Activated CD8-positive, alpha-beta memory T cell treated with anti-CD3 and anti-CD28 coated beads, Interleukin-2, amount 50 U/mL, for 24 hours (primary cell): ENCODE measurements at regions not wholly inside any gene's neighbourhood (a gene's known extent, or its start where the extent isn't known, plus 50 kb on each side); places are given as distances from the start of the nearest gene placed in this dataset.

Experiments
- DNase-seq: peaks from one replicate; pipeline ENCODE4 v3.0.0-alpha.2; 2020; ENCODE audit errors: extremely low read depth

DNA sequence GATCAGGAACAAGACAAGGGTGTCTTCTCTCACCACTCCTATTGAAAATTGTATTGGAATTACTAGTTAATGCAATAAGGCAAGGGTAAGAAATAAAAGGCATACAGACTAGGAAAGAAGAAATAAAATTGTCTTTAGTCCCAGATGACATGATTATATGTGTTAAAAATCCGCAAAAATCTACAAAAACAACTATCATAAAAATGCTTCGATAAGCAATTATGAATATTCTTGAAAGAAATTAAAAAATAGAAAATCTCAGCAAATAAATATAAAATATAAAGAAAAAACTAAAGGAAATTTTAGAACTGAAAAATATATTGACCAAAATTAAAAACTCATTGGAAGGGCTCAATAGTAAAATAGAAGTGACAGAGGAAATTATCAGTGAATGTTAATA, 243.3 kb downstream of the ZNF674 start:
- no peak for DNase-seq

DNA sequence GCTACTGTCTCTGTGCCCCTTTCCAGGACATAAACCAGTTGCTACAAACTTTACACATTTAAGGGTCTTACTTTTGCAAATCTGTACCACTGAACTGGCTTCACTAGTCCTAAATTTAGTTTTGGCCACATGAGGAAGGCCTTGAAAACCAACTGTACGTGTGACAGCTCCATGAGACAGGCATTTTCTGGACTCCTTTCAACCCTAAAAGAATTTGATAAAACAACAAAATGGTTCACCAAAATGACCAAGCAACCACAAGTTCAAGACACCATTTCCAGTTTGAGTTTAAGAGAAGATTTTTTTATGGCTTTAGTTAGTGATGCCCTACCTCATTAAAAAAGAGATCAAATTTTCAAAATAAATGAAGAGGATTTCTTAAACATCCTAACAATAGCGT, 246.4 kb downstream of the ZNF674 start:
- DNase-seq: no peak

DNA sequence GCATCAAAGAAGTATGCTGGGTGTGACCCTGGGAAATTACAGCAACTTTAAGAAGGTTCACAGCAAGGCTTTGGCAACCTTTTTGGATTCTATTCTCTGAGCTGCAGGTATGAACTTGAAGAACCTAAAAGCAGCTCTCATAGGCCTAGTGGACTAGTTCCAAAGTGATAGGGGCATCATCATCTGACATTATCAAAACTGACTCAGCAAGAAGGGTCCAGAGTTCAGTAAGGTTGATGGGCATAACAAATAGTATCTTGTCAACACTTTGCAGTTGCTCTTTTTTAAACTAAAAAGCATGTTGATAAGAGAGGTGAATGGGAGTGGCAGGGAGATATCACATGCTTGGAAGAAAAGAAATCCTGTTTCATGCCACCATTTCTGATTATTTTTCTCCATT, 249.3 kb downstream of the ZNF674 start:
- no peak for DNase-seq

DNA sequence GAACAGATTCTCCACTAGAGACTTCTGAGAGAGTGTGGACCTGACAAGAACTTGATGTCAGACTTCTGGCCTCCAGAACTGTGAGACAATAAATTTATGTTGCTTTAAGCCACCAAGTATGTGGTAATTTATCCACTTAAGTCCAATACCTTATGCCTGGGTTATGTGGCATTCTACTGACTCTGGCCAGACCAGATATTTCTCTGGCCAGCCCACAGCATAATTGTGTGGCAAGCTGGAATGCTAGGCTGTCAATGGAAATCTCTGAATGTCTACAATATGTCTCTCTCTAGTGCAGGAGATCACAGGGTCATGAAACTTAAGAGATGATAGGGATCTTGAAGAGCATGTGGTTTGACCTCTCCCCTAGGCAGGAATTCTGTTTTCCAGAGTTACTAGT, 251.0 kb downstream of the ZNF674 start:
- no peak for DNase-seq

DNA sequence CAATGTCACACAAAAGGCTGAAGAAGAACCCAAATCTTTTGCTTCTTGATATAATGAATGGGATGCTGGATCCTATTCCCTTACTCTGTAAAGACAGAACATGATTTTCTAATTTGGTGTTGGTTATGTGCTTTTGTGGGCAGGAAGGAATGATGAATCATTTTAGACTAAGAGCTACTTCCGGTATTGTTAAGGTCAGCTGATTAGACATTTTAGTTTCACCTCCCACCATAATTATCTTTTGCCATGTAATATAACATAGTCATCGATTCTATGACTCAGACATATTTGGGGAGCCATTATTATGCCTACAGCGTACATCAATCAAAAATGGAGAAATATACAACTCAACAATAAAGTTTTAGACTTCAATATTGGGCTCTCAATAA, 265.3 kb downstream of the ZNF674 start:
- no peak for DNase-seq

DNA sequence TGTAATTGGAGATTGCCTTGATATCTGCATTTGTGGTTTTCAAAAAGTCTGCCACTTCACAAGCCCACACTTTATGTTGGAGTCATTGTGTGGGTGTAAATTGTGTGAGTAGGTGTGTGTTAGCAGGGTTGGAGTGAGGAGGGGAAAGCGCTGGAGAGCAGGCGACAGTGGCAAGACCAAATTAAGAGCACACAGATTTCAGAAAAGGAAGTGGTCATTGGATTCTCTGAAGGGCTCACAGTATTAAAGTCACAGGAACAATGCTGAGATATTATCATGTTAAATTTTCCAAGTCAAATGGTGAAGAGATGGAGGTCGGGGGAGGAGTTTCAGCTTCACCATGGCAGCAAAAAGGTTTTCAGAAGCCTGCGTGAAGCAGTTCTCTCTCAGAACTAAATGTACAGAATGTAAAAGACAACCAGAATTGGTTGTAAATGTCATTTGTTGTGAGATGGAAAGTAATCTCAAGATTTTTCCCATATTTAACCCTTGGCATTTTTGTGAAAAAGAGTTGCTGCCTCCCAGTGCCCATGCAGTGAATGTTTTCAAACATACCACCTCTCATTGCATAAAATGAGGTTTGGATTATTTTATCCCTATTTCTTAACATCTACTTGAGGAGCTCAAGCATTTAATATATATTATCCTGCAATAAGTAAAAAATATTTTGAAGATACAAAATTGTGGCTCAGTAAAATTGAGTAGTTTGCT, 265.9 kb downstream of the ZNF674 start:
- DNase-seq: no peak

DNA sequence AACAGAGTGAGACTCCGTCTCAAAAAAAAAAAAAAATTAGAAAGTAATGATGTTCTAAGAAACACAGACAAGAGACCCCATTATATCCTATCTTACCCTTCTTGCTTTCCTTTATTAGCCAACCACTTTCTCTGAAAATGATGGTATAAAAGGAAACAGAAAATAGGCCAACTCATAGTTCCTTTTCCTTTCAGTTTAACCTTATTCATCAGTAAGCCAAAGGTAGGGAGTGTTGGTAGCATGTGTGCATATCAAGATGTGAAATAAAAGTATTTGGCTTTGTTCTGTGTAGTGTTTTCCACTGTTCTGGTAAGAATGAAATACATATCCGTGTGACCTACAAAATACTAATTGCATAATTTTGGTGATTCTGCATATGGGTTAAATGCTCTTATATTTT, 266.6 kb downstream of the ZNF674 start:
- no peak for DNase-seq

DNA sequence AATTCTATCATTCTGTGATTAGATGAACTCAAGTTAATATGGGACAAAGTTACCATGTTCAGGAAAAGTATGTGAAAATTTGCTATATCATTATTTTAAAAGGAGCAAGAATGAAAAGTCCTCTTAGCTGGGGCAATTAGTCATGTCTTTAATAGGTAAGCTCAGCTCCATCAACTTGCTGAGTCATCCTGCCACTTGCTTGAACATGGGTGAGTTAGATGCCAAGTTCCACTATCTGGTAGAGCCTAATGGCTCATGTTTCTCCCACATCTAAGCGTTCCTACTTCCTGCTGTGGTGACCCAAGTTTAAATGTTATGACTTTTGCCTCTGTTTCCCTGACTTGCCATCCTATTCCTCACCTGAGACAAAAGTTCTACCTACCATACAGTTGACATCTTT, 276.8 kb downstream of the ZNF674 start:
- DNase-seq: no peak

DNA sequence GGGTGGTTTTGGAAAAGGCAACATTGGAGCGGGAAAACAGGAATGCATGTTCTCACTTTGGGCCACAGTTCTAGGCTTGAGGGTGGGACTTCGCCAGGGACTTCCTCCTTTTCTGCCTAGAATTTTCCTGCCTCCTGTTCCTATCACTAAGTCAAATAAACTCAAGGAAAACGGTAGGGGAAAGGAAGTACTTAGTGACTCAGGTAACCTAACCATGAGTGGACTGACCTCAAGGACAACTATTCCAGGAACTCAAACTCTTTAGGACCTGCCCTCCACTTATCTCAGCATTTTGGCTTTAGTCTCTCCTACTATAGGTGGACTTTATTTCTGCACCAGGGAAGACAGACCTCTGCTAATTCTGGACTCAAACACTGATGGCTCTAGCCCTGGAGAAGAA, 281.7 kb downstream of the ZNF674 start:
- no peak for DNase-seq

DNA sequence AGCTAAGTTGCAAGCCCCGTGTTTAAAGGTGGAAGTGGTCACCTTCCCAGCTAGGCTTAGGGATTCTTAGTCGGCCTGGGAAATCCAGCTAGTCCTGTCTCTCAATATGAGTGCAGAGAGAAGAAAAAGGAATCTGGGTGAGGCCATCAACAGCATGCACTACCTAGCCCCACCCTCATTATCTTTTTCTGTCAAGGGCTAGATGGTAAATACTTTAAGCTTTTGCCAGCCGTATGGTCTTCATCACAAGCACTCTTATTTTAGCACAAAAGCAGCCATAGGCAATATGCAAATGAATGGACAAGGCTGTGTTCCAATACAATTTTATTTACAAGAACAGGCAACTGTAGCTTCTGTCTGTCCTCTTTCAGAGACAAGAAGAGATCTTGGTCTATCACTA, 282.9 kb downstream of the ZNF674 start:
- no peak for DNase-seq

DNA sequence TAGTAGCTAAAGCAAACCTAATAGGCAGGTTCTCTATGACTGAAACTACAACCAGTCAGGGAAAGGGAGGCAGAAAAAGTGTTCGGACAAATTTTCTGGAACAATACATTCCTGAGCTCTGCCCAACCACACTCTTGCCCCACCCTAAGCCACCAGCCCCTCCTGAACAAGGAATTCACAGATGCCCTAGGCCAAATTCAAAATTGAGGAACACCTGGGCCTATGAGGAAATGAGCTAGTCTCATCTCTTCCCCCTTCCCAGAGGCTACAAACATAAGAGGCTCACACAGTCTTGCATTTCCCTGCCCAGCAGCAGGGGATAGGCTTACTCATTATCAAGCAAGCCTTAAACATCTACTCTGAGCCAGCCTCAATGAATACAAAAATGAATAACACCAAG, 284.7 kb downstream of the ZNF674 start:
- DNase-seq: no peak

DNA sequence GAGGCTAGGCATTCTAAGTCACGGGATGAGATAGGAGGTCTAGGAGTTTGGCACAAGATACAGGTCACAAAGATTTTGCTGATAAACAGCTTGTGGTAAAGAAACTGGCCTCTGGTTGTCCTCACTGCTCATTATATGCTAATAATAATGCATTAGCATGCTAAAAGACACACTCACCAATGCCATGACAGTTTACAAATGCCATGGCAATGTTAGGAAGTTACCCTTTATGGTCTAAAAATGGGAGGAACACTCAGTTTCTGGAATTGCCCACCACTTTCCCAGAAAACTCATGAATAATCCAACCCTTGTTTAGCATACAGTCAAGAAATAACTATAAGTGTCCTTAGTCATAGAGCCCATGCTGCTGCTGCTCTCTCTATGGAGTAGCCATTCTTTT, 286.9 kb downstream of the ZNF674 start:
- DNase-seq: no peak

DNA sequence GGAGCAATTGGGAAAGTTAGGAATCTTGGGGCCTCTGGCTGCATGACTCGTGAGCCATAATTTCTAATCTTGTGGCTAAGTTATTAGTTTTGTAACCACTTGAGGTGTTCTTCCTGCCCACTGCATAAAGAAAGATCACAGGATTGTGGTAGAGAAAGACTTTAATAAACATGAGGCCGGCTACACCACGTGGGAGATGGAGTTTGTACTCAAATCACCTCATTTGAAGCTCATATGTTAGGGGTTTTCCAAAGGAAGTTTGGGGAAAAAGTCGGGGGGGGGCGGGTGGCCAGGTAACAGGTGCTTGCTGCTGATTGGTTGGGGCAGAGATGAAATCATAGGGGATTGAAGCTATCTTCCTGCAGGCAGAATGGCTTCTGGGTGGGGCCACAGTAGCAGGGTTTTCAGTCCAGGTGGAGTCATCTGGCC, 287.8 kb downstream of the ZNF674 start:
- no peak for DNase-seq

DNA sequence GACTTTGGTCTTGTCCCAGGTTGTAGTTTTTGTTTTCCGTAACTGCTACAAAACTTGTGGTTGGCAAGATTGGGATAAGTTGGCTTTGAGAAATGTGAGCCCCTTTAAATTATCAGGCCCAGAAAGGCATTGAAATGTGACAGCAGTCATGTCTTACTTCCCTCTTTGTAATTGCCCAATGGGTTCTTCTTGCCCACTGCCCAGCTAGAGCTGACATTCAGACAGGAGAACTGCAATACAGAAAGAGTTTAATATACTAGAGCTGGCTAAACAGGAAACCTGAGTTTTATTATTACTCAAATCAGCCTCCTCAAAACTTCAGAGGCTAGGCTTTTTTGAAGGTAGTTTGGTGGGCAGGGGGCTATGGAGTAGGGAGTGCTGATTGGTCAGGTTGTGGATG, 288.3 kb downstream of the ZNF674 start:
- no peak for DNase-seq

DNA sequence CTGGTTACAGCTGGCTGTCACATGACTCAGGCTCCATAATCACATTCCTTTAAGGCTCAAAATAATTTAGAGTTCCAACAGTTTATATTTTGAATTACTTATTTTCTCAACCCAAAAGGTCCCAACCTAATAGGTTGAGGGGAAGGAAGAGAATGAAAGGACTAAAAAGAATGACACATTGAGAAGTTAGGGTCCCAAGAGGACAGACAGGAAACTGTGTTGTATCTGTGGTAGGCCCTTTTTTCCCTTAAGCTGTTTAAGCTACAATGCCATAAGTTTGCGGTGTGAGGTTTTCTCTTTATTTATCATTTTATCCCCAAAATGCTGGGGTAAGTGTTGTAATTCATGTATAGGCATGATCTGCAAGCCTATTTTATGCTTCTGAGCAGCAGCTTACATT, 290.2 kb downstream of the ZNF674 start:
- no peak for DNase-seq

DNA sequence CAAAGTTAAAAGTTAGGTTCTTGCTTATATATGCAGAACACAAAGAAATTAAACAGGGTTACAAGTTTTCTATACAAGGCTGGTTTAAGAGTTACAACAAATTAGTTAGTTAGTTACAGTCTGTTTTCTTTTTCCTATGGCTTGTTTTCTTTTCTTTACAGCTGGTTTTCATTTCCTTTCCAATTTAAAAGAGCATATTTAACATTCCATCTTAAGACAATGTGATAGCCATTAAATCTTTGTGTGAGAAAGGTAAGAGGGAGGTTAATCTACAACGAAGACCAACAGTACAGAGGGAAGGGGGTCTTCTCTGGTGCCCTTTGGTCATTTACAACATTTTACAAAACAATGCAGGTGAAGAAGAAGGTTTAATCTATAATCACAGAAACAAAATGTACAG, 290.6 kb downstream of the ZNF674 start:
- DNase-seq: no peak

DNA sequence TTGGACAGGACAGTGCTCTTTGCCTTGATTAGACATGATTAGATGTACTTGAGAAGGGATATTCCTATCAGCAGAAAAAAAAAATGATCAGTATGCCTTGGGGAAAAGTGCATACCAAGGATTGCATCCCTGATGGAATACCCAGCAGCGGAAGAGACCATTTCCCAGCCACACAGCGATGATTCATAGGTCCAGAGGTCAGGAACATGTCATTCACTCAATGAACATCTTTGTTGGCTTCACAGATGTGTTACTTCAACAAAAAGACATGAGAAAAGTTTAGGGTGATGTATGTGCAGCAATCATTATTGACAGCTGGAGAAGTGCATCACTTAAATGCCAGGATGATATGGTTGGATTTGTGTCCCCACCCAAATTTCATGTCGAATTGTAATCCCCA, 293.5 kb downstream of the ZNF674 start:
- DNase-seq: no peak

DNA sequence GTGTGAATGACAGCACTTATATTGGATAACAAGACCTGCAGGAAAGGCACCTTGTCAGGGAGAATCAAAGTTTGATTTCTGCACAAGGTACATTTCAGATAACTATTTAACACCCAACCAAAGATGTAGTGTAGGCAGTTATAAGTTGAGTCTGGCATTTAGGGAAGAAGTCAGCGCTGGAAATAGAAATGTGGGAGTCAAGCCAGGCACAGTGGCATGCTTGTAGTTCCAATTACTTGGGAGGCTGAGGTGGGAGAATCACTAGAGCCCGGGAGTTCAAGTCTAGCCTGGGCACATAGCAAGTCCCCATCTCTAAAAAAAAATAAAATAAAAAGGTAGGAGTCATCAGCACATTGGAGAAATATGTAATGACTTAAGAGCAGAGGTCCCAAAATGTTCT, 295.1 kb downstream of the ZNF674 start:
- DNase-seq: no peak

DNA sequence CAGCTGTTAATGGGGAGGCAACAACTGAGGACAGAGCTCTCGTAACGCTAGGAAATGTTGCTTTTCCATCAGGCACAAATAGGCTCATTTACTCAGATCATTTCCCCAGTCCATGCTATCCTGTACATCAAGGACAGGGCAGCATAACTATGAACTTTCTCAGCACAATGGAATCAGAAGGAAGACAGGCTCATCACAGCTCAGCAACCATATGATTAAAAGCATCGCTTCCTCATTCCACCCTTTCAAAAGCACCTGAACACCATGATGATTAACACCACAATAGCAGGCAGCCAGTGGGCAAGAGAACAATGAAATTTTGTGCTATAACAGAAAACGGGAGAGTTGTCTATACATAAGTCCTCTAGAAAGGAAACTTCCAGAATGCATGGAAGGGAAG, 297.8 kb downstream of the ZNF674 start:
- DNase-seq: no peak

DNA sequence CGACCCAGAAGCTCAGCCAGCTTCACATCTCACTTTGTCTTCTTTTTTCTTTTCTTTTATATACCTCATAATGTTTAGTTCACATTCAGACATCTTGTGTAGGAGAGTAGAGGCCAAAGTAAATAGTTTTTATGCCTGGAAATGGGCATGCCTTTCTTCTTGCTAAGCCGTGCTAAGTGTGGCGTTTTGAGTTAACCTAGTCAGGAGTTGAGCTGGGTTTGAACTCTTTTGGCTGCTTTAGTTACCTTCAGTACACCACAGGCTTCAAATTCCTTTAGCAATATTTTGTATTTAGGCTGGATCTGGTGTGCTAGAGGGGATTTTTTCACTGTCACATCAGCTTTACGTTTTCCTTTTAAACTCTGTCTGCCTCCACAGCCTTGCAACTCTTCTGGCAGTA, 300.8 kb downstream of the ZNF674 start:
- DNase-seq: no peak

DNA sequence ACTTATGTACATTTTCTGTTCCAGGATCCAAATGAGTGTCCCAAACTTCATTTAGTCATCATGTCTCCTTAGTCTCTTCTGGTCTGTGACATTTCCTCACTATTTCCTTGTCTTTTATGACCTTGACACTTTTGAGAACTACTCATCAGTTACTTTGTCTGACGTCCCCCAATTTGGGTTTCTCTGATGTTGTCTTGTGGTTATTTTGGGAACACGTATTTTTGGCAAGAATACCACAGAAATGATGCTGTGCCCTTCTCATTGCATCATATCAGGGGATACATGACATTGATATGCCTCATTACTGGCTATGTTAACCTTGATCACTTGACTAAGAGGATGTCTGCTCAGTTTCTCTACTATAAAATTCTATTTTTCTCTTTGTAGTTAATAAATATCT, 308.8 kb downstream of the ZNF674 start:
- DNase-seq: no peak

DNA sequence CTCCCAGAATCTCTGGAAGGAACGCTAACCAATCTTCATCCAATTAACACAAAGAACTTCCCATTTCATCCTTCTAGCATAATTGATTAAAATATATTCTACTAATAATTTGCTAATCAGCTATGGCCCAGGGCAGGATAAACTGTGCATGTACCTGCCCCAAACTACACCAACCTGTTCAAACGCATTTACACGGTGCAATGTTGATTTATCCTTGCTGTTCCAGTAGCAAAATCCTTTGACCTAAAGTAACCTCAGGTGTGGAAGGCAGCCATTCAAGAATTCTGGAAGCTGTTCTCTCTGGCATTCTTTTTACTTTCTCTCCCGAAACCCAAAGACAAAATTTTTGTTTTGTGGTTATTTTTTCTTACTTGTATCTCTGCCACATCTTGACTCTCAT, 309.4 kb downstream of the ZNF674 start:
- DNase-seq: no peak

DNA sequence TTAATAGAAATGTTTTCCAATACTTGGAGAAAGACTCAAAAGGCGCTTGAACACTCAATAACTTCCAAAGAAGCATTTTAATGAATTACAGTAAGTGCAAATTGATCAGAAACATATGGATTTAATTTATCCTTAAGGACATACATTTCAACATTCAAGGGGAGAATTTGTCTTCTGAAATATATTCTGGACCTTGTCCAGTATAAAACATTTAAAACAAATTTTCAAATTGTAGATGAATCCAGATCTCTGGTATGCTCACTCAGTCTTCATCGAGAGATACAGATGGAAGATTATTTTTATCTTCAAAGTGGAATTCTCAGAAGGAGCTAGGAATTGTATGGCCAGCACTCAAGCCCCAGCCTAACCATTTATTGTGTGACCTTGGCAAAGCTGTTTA, 310.4 kb downstream of the ZNF674 start:
- no peak for DNase-seq

DNA sequence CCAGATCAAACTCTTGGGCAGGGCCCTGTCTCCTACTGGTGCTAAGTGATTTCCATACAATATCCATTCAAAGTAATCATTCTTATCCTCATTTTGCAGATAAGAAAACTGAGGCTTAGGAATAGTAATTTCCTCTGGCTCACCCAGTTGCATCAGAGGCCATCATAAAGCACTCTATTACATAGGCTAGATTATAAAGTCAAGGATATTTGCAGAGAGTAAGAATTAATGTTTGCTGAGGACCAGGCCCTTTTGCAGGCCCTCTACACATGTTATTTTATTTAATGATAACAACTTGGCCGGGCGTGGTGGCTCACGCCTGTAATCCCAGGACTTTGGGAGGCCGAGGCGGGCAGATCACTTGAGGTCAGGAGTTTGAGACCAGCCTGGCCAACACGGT, 316.8 kb downstream of the ZNF674 start:
- DNase-seq: no peak

DNA sequence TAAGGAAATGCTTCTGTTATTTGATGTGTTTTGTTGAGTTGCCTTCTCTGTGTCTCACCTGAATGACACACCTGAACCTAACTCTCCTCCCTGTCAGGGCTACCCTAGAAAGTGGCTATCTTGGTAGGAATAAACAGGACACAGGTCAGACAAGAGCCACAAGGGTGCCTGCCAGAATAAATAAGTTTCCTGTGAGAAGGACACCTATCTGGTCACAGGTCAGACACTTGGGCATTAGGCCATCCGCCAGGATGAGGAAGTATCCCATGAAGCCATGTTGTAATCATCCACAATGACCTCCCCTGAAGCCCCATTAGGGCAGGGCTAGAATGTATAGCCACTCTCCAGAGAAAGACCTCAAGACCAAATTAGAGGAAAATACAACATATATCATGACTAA, 318.8 kb downstream of the ZNF674 start:
- no peak for DNase-seq
